ENCODE measurements at regions not wholly inside any gene's neighbourhood (a gene's known extent, or its start where the extent isn't known, plus 50 kb on each side); places are given as distances from the start of the nearest gene placed in this dataset.

GRCh38 chr2:180449171-180449915 lies 442.2 kb upstream of the CWC22 start:
- DNase-seq, result no peak
- H3K27me3 ChIP-seq, result no peaks in the 10 kb centered on the region
- no peaks in the 10 kb centered on the region for H3K9me3 ChIP-seq
- no peaks in the 10 kb centered on the region for H3K4me1 ChIP-seq (ENCODE audit: insufficient read depth)
- intact Hi-C loops (cut with DNase I), result no loop called here
- no peak for TF ChIP-seq POLR2A (IDR thresholded peaks at IDR 0.05)
- no peak for TF ChIP-seq CTCF (IDR thresholded peaks at IDR 0.05)
- no peak for TF ChIP-seq EP300 (IDR thresholded peaks at IDR 0.05)
- no peak overlapping the region for H3K4me3 ChIP-seq
- 59 to 79% (median 79%) methylated on average over 3 of the region's 3 CpGs for WGBS, 3 donors
- H3K27ac ChIP-seq, result no peak overlapping the region
- no peaks in the 10 kb centered on the region for H3K36me3 ChIP-seq

GRCh38 chr2:180446492-180446891 lies 439.4 kb upstream of the CWC22 start:
- no peak for DNase-seq
- TF ChIP-seq POLR2A (IDR thresholded peaks at IDR 0.05) (no peak), EP300 (IDR thresholded peaks at IDR 0.05) (no peak), CTCF (IDR thresholded peaks at IDR 0.05) (no peak)
- H3K4me1 ChIP-seq (ENCODE audit: insufficient read depth), result no peaks in the 10 kb centered on the region
- intact Hi-C loops (cut with DNase I), result no loop called here
- WGBS, 3 donors, result 91 to 95% (median 94%) methylated on average over 6 of the region's 6 CpGs
- H3K4me3 ChIP-seq, result no peak overlapping the region
- H3K36me3 ChIP-seq, result no peaks in the 10 kb centered on the region
- no peak overlapping the region for H3K27ac ChIP-seq
- H3K27me3 ChIP-seq, result no peaks in the 10 kb centered on the region
- no peaks in the 10 kb centered on the region for H3K9me3 ChIP-seq

- no peak for DNase-seq
- Histone ChIP-seq H3K4me1 (ENCODE audit: insufficient read depth) (no peaks in the 10 kb centered on the region), H3K36me3 (no peaks in the 10 kb centered on the region), H3K27ac (no peak overlapping the region), H3K4me3 (no peak overlapping the region), H3K9me3 (no peaks in the 10 kb centered on the region), H3K27me3 (no peaks in the 10 kb centered on the region)
- 57 to 84% (median 83%) methylated on average over 1 of the region's 1 CpG for WGBS, 3 donors
- intact Hi-C loops (cut with DNase I), result no loop called here
- TF ChIP-seq CTCF (IDR thresholded peaks at IDR 0.05) (no peak), POLR2A (IDR thresholded peaks at IDR 0.05) (no peak), EP300 (IDR thresholded peaks at IDR 0.05) (no peak)
Measured at GRCh38 chr2:180443888-180444287, 436.8 kb upstream of the CWC22 start.

GRCh38 chr2:180442860-180443644 lies 436.0 kb upstream of the CWC22 start:
- DNase-seq, result no peak
- 86 to 100% (median 97%) methylated on average over 1 of the region's 1 CpG for WGBS, 3 donors
- no peaks in the 10 kb centered on the region for H3K4me1 ChIP-seq (ENCODE audit: insufficient read depth)
- TF ChIP-seq POLR2A (IDR thresholded peaks at IDR 0.05) (no peak), EP300 (IDR thresholded peaks at IDR 0.05) (no peak), CTCF (IDR thresholded peaks at IDR 0.05) (no peak)
- no peak overlapping the region for H3K27ac ChIP-seq
- intact Hi-C loops (cut with DNase I), result no loop called here
- H3K27me3 ChIP-seq, result no peaks in the 10 kb centered on the region
- H3K9me3 ChIP-seq, result no peaks in the 10 kb centered on the region
- no peak overlapping the region for H3K4me3 ChIP-seq
- no peaks in the 10 kb centered on the region for H3K36me3 ChIP-seq
